B cell (primary cell): ENCODE measurements at regions not wholly inside any gene's neighbourhood (a gene's known extent, or its start where the extent isn't known, plus 50 kb on each side); places are given as distances from the start of the nearest gene placed in this dataset.

ENCODE experiments used
- ATAC-seq: fragments of 200-7000 bp; cut with Tn5 transposase; one replicate; pipeline ENCODE4 v1.10.0; 2021; ENCODE audit warnings: low read depth, mild to moderate bottlenecking, moderate number of reproducible peaks, moderate library complexity
- CTCF ChIA-PET: fragments of 350-600 bp; sonication (Branson Sonifier 250); formaldehyde crosslinking; loops from one replicate; lab custom pipeline; 2021; ENCODE audit warnings: antibody characterized with exemption, inconsistent platforms; lab: Charles Lee
- POLR2A ChIA-PET: fragments of 350-600 bp; sonication (Branson Sonifier 250); formaldehyde crosslinking; loops from one replicate; lab custom pipeline; 2021; ENCODE audit warnings: antibody characterized with exemption; lab: Charles Lee
- DNase-seq: peaks from one replicate; pipeline ENCODE4 v3.0.0; 2013
- H2AFZ ChIP-seq: 2 replicates; pipeline ENCODE4 v1.6.1; 2012; ENCODE audit warnings: mild to moderate bottlenecking, low read depth, low read length; ENCODE audit not compliant: insufficient read depth, poor library complexity, severe bottlenecking
- H3K27ac ChIP-seq, 2 donors: 1 replicate in 1 of 2; 2 replicates in 1 of 2; pipeline ENCODE4 v1.5.1; 2012 to 2013; ENCODE audit warnings: low read length in 2 of 2, mild to moderate bottlenecking in 2 of 2, moderate library complexity in 1 of 2
- H3K27me3 ChIP-seq, 4 experiments: fragments of 200-600 bp in 1 of 4; sonication (generic) in 1 of 4; replicated peaks in 1 of 4; 1 replicate in 2 of 4; 2 replicates in 2 of 4; pipeline versions ENCODE4 v1.6.1 to v1.7.0; 2013 to 2016; ENCODE audit warnings: low read length in 3 of 4, mild to moderate bottlenecking in 2 of 4, mixed read lengths in 1 of 4, moderate library complexity in 1 of 4; ENCODE audit not compliant: insufficient read depth in 4 of 4, control insufficient read depth in 3 of 4; ENCODE audit errors: control extremely low read depth in 1 of 4
- H3K36me3 ChIP-seq, 2 experiments: replicated peaks in 1 of 2; 1 replicate in 1 of 2; 2 replicates in 1 of 2; pipeline versions ENCODE4 v1.6.1 to v1.7.1; 2013; ENCODE audit warnings: low read length in 1 of 2; ENCODE audit not compliant: insufficient read depth in 2 of 2, control insufficient read depth in 1 of 2; ENCODE audit errors: control extremely low read depth in 1 of 2, extremely low read depth in 1 of 2
- H3K4me1 ChIP-seq, 2 donors: fragments of 200-600 bp in 1 of 2; sonication (generic) in 1 of 2; 1 replicate in 1 of 2; 2 replicates in 1 of 2; pipeline versions ENCODE4 v1.5.1 to v1.6.1; 2013 to 2017; ENCODE audit warnings: low read length in 2 of 2; ENCODE audit not compliant: control insufficient read depth in 2 of 2, insufficient read depth in 2 of 2
- H3K4me2 ChIP-seq: replicated peaks from 2 replicates; pipeline ENCODE3; 2012; ENCODE audit warnings: mild to moderate bottlenecking, low read depth, low read length; ENCODE audit not compliant: poor library complexity, severe bottlenecking
- H3K4me3 ChIP-seq, 5 experiments: fragments of 200-600 bp in 1 of 5; sonication (generic) in 1 of 5; 1 replicate in 3 of 5; 2 replicates in 2 of 5; pipeline versions ENCODE4 v1.5.1 to v1.7.0; 2011 to 2016; ENCODE audit warnings: low read length in 4 of 5, mild to moderate bottlenecking in 4 of 5, low read depth in 2 of 5, control low read depth in 1 of 5, moderate library complexity in 1 of 5; ENCODE audit not compliant: insufficient read depth in 1 of 5; ENCODE audit errors: control extremely low read depth in 1 of 5, extremely low read depth in 1 of 5
- H3K79me2 ChIP-seq: fragments of 200-600 bp; sonication (generic); one replicate; pipeline ENCODE4 v1.6.0; 2016; ENCODE audit warnings: low read length; ENCODE audit not compliant: control insufficient read depth, insufficient read depth
- H3K9ac ChIP-seq: fragments of 200-600 bp; sonication (generic); 2 replicates; pipeline ENCODE4 v1.6.1; 2017; ENCODE audit warnings: mild to moderate bottlenecking, low read length, moderate library complexity
- H3K9me3 ChIP-seq, 3 donors: one replicate each; pipeline versions ENCODE4 v1.6.1 to v1.7.1; 2013; ENCODE audit warnings: low read length in 2 of 3; ENCODE audit not compliant: control insufficient read depth in 2 of 3, insufficient read depth in 1 of 3; ENCODE audit errors: control extremely low read depth in 1 of 3
- H4K20me1 ChIP-seq: 2 replicates; pipeline ENCODE4 v1.6.0; 2012; ENCODE audit warnings: mild to moderate bottlenecking, low read length; ENCODE audit not compliant: insufficient read depth, control insufficient read depth, poor library complexity, severe bottlenecking
- H3K27ac Mint-ChIP-seq: one replicate; pipeline ENCODE4 v1.8.0; 2021; ENCODE audit warnings: mixed read lengths
- H3K27me3 Mint-ChIP-seq: one replicate; pipeline ENCODE4 v1.8.0; 2021; ENCODE audit warnings: mixed read lengths
- H3K4me1 Mint-ChIP-seq: one replicate; pipeline ENCODE4 v1.8.0; 2021; ENCODE audit warnings: mixed read lengths
- H3K4me3 Mint-ChIP-seq: one replicate; pipeline ENCODE4 v1.8.0; 2021; ENCODE audit warnings: mixed read lengths
- H3K9me3 Mint-ChIP-seq: one replicate; pipeline ENCODE4 v1.8.0; 2022; ENCODE audit warnings: mixed read lengths; ENCODE audit not compliant: insufficient read depth
- CTCF ChIP-seq: fragments of 200-600 bp; IDR thresholded peaks from one replicate; pipeline ENCODE4 v1.8.0; 2022; ENCODE audit warnings: antibody characterized with exemption, mild to moderate bottlenecking
- EZH2 ChIP-seq: IDR thresholded peaks from 2 replicates; pipeline ENCODE4 v1.6.1; 2012; ENCODE audit warnings: borderline replicate concordance, low read depth, mild to moderate bottlenecking, moderate library complexity, low read length; ENCODE audit not compliant: insufficient read depth, poor library complexity, severe bottlenecking
- WGBS: methylation state at CpG from one replicate; pipeline ENCODE4 v1.1.5; 2013; ENCODE audit warnings: missing lambda C conversion rate; ENCODE audit not compliant: insufficient coverage; 5-methylcytosine and 5-hydroxymethylcytosine counted together
- intact Hi-C: fragments of 100-400 bp; cut with micrococcal nuclease; formaldehyde crosslinking; loops from one replicate; pipeline ENCODE4 v1.10.0; 2022

DNA sequence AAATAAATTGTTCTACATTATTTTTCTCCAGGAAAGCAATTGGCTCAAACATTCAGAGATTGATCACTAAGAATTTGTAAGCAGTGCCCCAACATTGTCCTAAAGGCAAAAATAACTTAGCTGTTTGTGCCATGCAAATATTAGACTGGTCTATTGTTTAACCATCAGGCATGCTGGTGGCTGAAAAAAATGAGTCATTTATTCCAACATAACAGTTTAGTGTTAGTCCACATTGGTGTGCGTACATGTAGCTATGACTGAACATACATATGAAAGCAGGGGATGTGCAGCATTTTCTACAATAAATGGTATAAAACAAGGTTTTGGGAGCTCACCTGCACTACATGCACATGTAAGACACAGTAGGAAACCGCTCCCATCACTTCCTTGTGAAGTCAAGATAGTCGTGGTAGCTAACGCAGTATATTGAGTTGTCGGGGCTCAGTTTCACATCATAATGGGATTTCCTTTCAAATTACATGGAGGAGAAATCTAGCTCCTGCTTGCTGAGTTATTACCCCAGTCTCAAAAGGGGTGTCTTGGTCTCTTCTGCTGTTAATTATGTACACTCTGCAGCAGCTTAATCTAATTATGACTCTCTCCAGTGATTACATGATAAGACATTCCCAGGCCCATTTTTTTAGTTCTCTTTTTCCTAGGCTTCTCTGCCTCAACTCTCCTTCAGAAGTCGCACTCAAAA is 199.4 kb downstream of the LYPLAL1 start:
- TF ChIP-seq CTCF (no peak), EZH2 (no peak)
- ATAC-seq (no peak), DNase-seq (no peak)
- intact Hi-C loops = no loop called here
- no peak overlapping the region for H3K4me3 ChIP-seq
- Mint-ChIP-seq H3K4me1 (no peaks in the 10 kb centered on the region), H3K9me3 (no peaks in the 10 kb centered on the region), H3K27me3 (no peaks in the 10 kb centered on the region), H3K27ac (no peak overlapping the region), H3K4me3 (no peak overlapping the region)
- no peaks in the 10 kb centered on the region for H3K4me1 ChIP-seq
- H3K4me2 ChIP-seq = no peak overlapping the region
- ChIA-PET CTCF (interaction anchor here (0.8 kb wide), 1 partner anchor 14 kb away, joined by 4 read pairs; no protein-coding TSS in a partner anchor), POLR2A (no interaction called here)
- no peaks in the 10 kb centered on the region for H3K9me3 ChIP-seq
- no peaks in the 10 kb centered on the region for H3K79me2 ChIP-seq
- H3K9ac ChIP-seq = no peak overlapping the region
- no peaks in the 10 kb centered on the region for H3K27me3 ChIP-seq
- H4K20me1 ChIP-seq = no peaks in the 10 kb centered on the region
- no peaks in the 10 kb centered on the region for H3K36me3 ChIP-seq
- H3K27ac ChIP-seq = no peak overlapping the region
- WGBS = no CpG with 5 or more reads among the region's 6 CpGs
- H2AFZ ChIP-seq = no peak overlapping the region

DNA sequence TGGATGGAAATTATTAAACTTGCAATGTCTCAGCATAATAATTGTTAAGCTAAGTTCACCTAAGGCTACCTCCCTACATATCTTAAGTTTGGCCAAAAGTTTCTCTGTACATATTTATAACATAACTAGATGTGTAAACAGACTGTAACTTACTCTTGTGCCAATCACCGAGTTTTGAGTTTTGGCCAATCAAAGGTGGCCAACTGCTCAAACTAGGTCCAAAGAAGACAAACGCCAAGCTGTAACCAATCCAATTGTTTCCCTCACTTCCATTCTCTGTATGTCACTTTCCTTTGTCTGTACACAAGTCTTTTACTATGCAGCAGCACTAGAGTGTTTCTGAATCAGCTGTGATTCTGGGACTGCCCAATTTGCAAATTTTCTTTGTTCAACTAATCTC is 197.8 kb downstream of the LYPLAL1 start:
- no peaks in the 10 kb centered on the region for H3K27me3 ChIP-seq
- no peak overlapping the region for H3K27ac ChIP-seq
- no peak overlapping the region for H3K4me3 Mint-ChIP-seq
- no peak overlapping the region for H3K27ac Mint-ChIP-seq
- ATAC-seq (no peak), DNase-seq (no peak)
- no peaks in the 10 kb centered on the region for H3K79me2 ChIP-seq
- H3K9me3 ChIP-seq = no peaks in the 10 kb centered on the region
- H3K9me3 Mint-ChIP-seq = no peaks in the 10 kb centered on the region
- no peaks in the 10 kb centered on the region for H3K4me1 ChIP-seq
- no peaks in the 10 kb centered on the region for H3K4me1 Mint-ChIP-seq
- H3K9ac ChIP-seq = no peak overlapping the region
- WGBS = 90% methylated on average over 2 of the region's 2 CpGs
- no peak overlapping the region for H2AFZ ChIP-seq
- TF ChIP-seq EZH2 = no peak
- TF ChIP-seq CTCF = no peak
- H4K20me1 ChIP-seq = no peaks in the 10 kb centered on the region
- H3K4me3 ChIP-seq = no peak overlapping the region
- ChIA-PET POLR2A (no interaction called here), CTCF (no interaction called here)
- H3K4me2 ChIP-seq = no peak overlapping the region
- intact Hi-C loops = no loop called here
- no peaks in the 10 kb centered on the region for H3K36me3 ChIP-seq
- no peaks in the 10 kb centered on the region for H3K27me3 Mint-ChIP-seq
